Thymus (tissue), 11 donors: ENCODE measurements at regions not wholly inside any gene's neighbourhood (a gene's known extent, or its start where the extent isn't known, plus 50 kb on each side); places are given as distances from the start of the nearest gene placed in this dataset.

Experiments used
- DNase-seq, 9 donors: peaks; one replicate each; pipeline ENCODE4 v3.0.0-alpha.2; 2013; ENCODE audit warnings: low spot score in 9 of 9, low read depth in 6 of 9, missing footprints in 1 of 9
- H3K27ac ChIP-seq, 2 donors: one replicate each; pipeline ENCODE4 v1.5.1; 2013; ENCODE audit warnings: control low read depth in 1 of 2, low read depth in 1 of 2, low read length in 1 of 2, mild to moderate bottlenecking in 1 of 2, moderate library complexity in 1 of 2
- H3K27me3 ChIP-seq, 2 donors: one replicate each; pipeline ENCODE4 v1.5.1; 2013; ENCODE audit warnings: low read length in 1 of 2; ENCODE audit not compliant: control insufficient read depth in 2 of 2, insufficient read depth in 1 of 2
- H3K36me3 ChIP-seq, 2 donors: one replicate each; pipeline ENCODE4 v1.5.1; 2013; ENCODE audit warnings: low read length in 1 of 2, mild to moderate bottlenecking in 1 of 2, moderate library complexity in 1 of 2; ENCODE audit not compliant: control insufficient read depth in 2 of 2, insufficient read depth in 2 of 2
- H3K4me1 ChIP-seq, 2 donors: one replicate each; pipeline ENCODE4 v1.5.1; 2013; ENCODE audit warnings: low read length in 2 of 2; ENCODE audit not compliant: control insufficient read depth in 2 of 2, insufficient read depth in 2 of 2
- H3K4me3 ChIP-seq, 2 donors: one replicate each; pipeline ENCODE4 v1.5.1; 2013; ENCODE audit warnings: low read length in 2 of 2, control low read depth in 1 of 2, mild to moderate bottlenecking in 1 of 2
- H3K9me3 ChIP-seq, 2 donors: one replicate each; pipeline ENCODE4 v1.5.1; 2013; ENCODE audit warnings: low read length in 1 of 2, mild to moderate bottlenecking in 1 of 2; ENCODE audit not compliant: control insufficient read depth in 2 of 2, insufficient read depth in 1 of 2
- WGBS: extraction: QIAGEN DNeasy Blood & Tissue Kit; methylation state at CpG from one replicate; pipeline ENCODE4 v1.1.7; 2013; 5-methylcytosine and 5-hydroxymethylcytosine counted together
- donor health status: healthy.

GRCh38 chr16:85507342-85507741 is 105.8 kb upstream of the GSE1 start:
- H3K27me3 ChIP-seq = no peaks in the 10 kb centered on the region
- WGBS = 94% methylated on average over 8 of the region's 8 CpGs
- H3K4me1 ChIP-seq = peaks cover 13 to 37% of the 10 kb centered on the region in 2 donors
- no peaks in the 10 kb centered on the region for H3K9me3 ChIP-seq
- H3K27ac ChIP-seq = no peak overlapping the region
- DNase-seq = no peak
- no peak overlapping the region for H3K4me3 ChIP-seq
- H3K36me3 ChIP-seq = peaks cover 0 to 17% of the 10 kb centered on the region in 2 donors

GRCh38 chr16:85508388-85508787 is 104.7 kb upstream of the GSE1 start:
- Histone ChIP-seq H3K4me3 (no peak overlapping the region), H3K36me3 (peaks cover 0 to 17% of the 10 kb centered on the region in 2 donors), H3K4me1 (peaks cover 13 to 47% of the 10 kb centered on the region in 2 donors), H3K27ac (no peak overlapping the region), H3K9me3 (no peaks in the 10 kb centered on the region), H3K27me3 (no peaks in the 10 kb centered on the region)
- 95% methylated on average over 10 of the region's 10 CpGs for WGBS
- DNase-seq = no peak

GRCh38 chr16:85508993-85509392 is 104.1 kb upstream of the GSE1 start:
- Histone ChIP-seq H3K9me3 (no peaks in the 10 kb centered on the region), H3K27ac (no peak overlapping the region), H3K36me3 (peaks cover 0 to 15% of the 10 kb centered on the region in 2 donors), H3K4me1 (peaks cover 15 to 53% of the 10 kb centered on the region in 2 donors), H3K27me3 (no peaks in the 10 kb centered on the region), H3K4me3 (no peak overlapping the region)
- no peak for DNase-seq
- 94% methylated on average over 15 of the region's 15 CpGs for WGBS

- peaks cover 0 to 1% of the 10 kb centered on the region in 2 donors for H3K9me3 ChIP-seq
- DNase-seq = peak in 5 of 9 donors; percentile 57 to 84 (median 70)
- peaks cover 15 to 65% of the 10 kb centered on the region in 2 donors for H3K4me1 ChIP-seq
- H3K4me3 ChIP-seq = no peak overlapping the region
- H3K27ac ChIP-seq = peak overlapping the region in 1 of 2 donors; percentile 87
- peaks cover 0 to 2% of the 10 kb centered on the region in 2 donors for H3K27me3 ChIP-seq
- peaks cover 0 to 13% of the 10 kb centered on the region in 2 donors for H3K36me3 ChIP-seq
- 52% methylated on average over 21 of the region's 21 CpGs for WGBS
These were observed 103.0 kb upstream of the GSE1 start for GRCh38 chr16:85510041-85510659.

GRCh38 chr16:85511938-85512807 is 100.9 kb upstream of the GSE1 start:
- Histone ChIP-seq H3K9me3 (peaks cover 0 to 3% of the 10 kb centered on the region in 2 donors), H3K36me3 (peaks cover 0 to 2% of the 10 kb centered on the region in 2 donors), H3K27me3 (peaks cover 0 to 2% of the 10 kb centered on the region in 2 donors), H3K4me1 (peaks cover 15 to 83% of the 10 kb centered on the region in 2 donors), H3K4me3 (no peak overlapping the region), H3K27ac (no peak overlapping the region)
- DNase-seq = no peak
- WGBS = 95% methylated on average over 24 of the region's 24 CpGs

GRCh38 chr16:85512808-85513115 is 100.4 kb upstream of the GSE1 start:
- 97% methylated on average over 7 of the region's 7 CpGs for WGBS
- H3K27ac ChIP-seq = no peak overlapping the region

GRCh38 chr16:85513180-85513579 is 99.9 kb upstream of the GSE1 start:
- H3K4me3 ChIP-seq = no peak overlapping the region
- peaks cover 0 to 3% of the 10 kb centered on the region in 2 donors for H3K9me3 ChIP-seq
- H3K4me1 ChIP-seq = peaks cover 16 to 93% of the 10 kb centered on the region in 2 donors
- no peak for DNase-seq
- peaks cover 0 to 2% of the 10 kb centered on the region in 2 donors for H3K27me3 ChIP-seq
- peaks cover 0 to 2% of the 10 kb centered on the region in 2 donors for H3K36me3 ChIP-seq
- WGBS = 92% methylated on average over 9 of the region's 9 CpGs
- H3K27ac ChIP-seq = no peak overlapping the region

More at GRCh38 chr16:85512808-85513115, 100.4 kb upstream of the GSE1 start:
- H3K36me3 ChIP-seq = peaks cover 0 to 2% of the 10 kb centered on the region in 2 donors
- H3K4me1 ChIP-seq = peaks cover 15 to 89% of the 10 kb centered on the region in 2 donors
- H3K4me3 ChIP-seq = no peak overlapping the region
- peaks cover 0 to 3% of the 10 kb centered on the region in 2 donors for H3K9me3 ChIP-seq
- H3K27me3 ChIP-seq = peaks cover 0 to 2% of the 10 kb centered on the region in 2 donors
- DNase-seq = no peak

GRCh38 chr16:85513649-85514048 is 99.5 kb upstream of the GSE1 start:
- Histone ChIP-seq H3K36me3 (peaks cover 0 to 2% of the 10 kb centered on the region in 2 donors), H3K4me1 (peaks cover 19 to 98% of the 10 kb centered on the region in 2 donors), H3K27me3 (peaks cover 0 to 2% of the 10 kb centered on the region in 2 donors), H3K27ac (no peak overlapping the region), H3K9me3 (peaks cover 0 to 4% of the 10 kb centered on the region in 2 donors), H3K4me3 (no peak overlapping the region)
- no peak for DNase-seq
- 97% methylated on average over 10 of the region's 10 CpGs for WGBS

GRCh38 chr16:85514295-85514597 is 98.9 kb upstream of the GSE1 start:
- no peak for DNase-seq
- Histone ChIP-seq H3K4me3 (no peak overlapping the region), H3K4me1 (peaks cover 20 to 94% of the 10 kb centered on the region in 2 donors), H3K27me3 (peaks cover 0 to 2% of the 10 kb centered on the region in 2 donors), H3K36me3 (peaks cover 0 to 2% of the 10 kb centered on the region in 2 donors), H3K9me3 (peaks cover 0 to 6% of the 10 kb centered on the region in 2 donors), H3K27ac (no peak overlapping the region)
- WGBS = 89% methylated on average over 8 of the region's 8 CpGs
